ENCODE measurements at regions not wholly inside any gene's neighbourhood (a gene's known extent, or its start where the extent isn't known, plus 50 kb on each side); places are given as distances from the start of the nearest gene placed in this dataset.

DNA sequence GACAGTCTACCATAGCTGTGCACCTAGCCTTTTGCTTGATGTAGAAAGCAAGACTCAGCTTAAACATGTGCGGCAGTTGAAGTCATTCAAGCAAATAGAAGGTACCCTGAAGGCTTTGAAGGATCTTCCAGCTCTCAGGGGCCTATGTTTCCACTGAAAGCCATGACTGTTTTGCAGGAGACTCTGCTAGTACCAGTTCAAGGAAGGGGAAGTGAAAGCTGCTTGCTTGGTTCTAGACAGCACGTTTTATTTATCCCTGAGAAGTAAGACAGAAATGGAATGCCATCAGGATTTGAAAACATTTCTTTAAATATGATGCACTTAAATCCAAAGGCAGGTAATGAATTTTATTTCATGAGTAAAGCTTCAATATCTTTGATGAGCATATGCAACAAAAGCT lies 311.4 kb downstream of the PDCD6IP start:
- no peak for TF ChIP-seq POLR2A (IDR thresholded peaks at IDR 0.05)
- TF ChIP-seq, protein P1, sequence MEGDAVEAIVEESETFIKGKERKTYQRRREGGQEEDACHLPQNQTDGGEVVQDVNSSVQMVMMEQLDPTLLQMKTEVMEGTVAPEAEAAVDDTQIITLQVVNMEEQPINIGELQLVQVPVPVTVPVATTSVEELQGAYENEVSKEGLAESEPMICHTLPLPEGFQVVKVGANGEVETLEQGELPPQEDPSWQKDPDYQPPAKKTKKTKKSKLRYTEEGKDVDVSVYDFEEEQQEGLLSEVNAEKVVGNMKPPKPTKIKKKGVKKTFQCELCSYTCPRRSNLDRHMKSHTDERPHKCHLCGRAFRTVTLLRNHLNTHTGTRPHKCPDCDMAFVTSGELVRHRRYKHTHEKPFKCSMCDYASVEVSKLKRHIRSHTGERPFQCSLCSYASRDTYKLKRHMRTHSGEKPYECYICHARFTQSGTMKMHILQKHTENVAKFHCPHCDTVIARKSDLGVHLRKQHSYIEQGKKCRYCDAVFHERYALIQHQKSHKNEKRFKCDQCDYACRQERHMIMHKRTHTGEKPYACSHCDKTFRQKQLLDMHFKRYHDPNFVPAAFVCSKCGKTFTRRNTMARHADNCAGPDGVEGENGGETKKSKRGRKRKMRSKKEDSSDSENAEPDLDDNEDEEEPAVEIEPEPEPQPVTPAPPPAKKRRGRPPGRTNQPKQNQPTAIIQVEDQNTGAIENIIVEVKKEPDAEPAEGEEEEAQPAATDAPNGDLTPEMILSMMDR (IDR thresholded peaks at IDR 0.05): no peak
